ENCODE measurements at regions not wholly inside any gene's neighbourhood (a gene's known extent, or its start where the extent isn't known, plus 50 kb on each side); places are given as distances from the start of the nearest gene placed in this dataset.
A peak's percentile ranks its signal among the peaks of the same experiment; 100 is the strongest.
"Not testable (repeated sequence)": the region's sequence is repeated elsewhere in the genome, so short reads cannot be mapped to it uniquely, and the experiment has no call there.

- H3K36me3 ChIP-seq (ENCODE audit: control insufficient read depth in 2 of 2, insufficient read depth in 2 of 2, low read length in 2 of 2) = no peaks in the 10 kb centered on the region
- H3K4me3 ChIP-seq (ENCODE audit: low read length in 2 of 2) = no peak overlapping the region
- no peak overlapping the region for H3K9ac ChIP-seq (ENCODE audit: low read length in 2 of 2)
- H3K27ac ChIP-seq (ENCODE audit: low read length) = no peak overlapping the region
- no peaks in the 10 kb centered on the region for H3K9me3 ChIP-seq (ENCODE audit: control insufficient read depth in 2 of 2, low read length in 2 of 2)
- peaks cover 10% of the 10 kb centered on the region for H3K4me1 ChIP-seq (ENCODE audit: control insufficient read depth, insufficient read depth, low read length)
- peaks cover 0 to 5% of the 10 kb centered on the region in 2 donors for H3K27me3 ChIP-seq (ENCODE audit: control insufficient read depth in 1 of 2, insufficient read depth in 2 of 2, low read length in 2 of 2)
Observed at GRCh38 chr9:124084087-124084486, 72.5 kb downstream of the LHX2 start.

GRCh38 chr9:124087226-124087625 lies 75.7 kb downstream of the LHX2 start:
- H3K27me3 ChIP-seq (ENCODE audit: control insufficient read depth in 1 of 2, insufficient read depth in 2 of 2, low read length in 2 of 2) = peaks cover 0 to 2% of the 10 kb centered on the region in 2 donors
- peaks cover 11% of the 10 kb centered on the region for H3K4me1 ChIP-seq (ENCODE audit: control insufficient read depth, insufficient read depth, low read length)
- H3K4me3 ChIP-seq (ENCODE audit: low read length in 2 of 2) = no peak overlapping the region
- H3K9ac ChIP-seq (ENCODE audit: low read length in 2 of 2) = no peak overlapping the region
- H3K27ac ChIP-seq (ENCODE audit: low read length) = no peak overlapping the region
- H3K36me3 ChIP-seq (ENCODE audit: control insufficient read depth in 2 of 2, insufficient read depth in 2 of 2, low read length in 2 of 2) = no peaks in the 10 kb centered on the region
- H3K9me3 ChIP-seq (ENCODE audit: control insufficient read depth in 2 of 2, low read length in 2 of 2) = no peaks in the 10 kb centered on the region

GRCh38 chr9:124088476-124088837 lies 76.9 kb downstream of the LHX2 start:
- peak overlapping the region in 1 of 2 donors; percentile 42 for H3K9ac ChIP-seq (ENCODE audit: low read length in 2 of 2)
- peaks cover under 1 to 2% of the 10 kb centered on the region in 2 donors for H3K27me3 ChIP-seq (ENCODE audit: control insufficient read depth in 1 of 2, insufficient read depth in 2 of 2, low read length in 2 of 2)
- H3K4me1 ChIP-seq (ENCODE audit: control insufficient read depth, insufficient read depth, low read length) = peaks cover 11% of the 10 kb centered on the region
- no peak overlapping the region for H3K27ac ChIP-seq (ENCODE audit: low read length)
- no peaks in the 10 kb centered on the region for H3K9me3 ChIP-seq (ENCODE audit: control insufficient read depth in 2 of 2, low read length in 2 of 2)
- no peaks in the 10 kb centered on the region for H3K36me3 ChIP-seq (ENCODE audit: control insufficient read depth in 2 of 2, insufficient read depth in 2 of 2, low read length in 2 of 2)
- peak overlapping the region; percentile 26 to 67 for H3K4me3 ChIP-seq (ENCODE audit: low read length in 2 of 2)

GRCh38 chr9:124089631-124090488 lies 78.3 kb downstream of the LHX2 start:
- not testable (repeated sequence) for H3K9ac ChIP-seq (ENCODE audit: low read length in 2 of 2); H3K4me3 ChIP-seq (ENCODE audit: low read length in 2 of 2); H3K27me3 ChIP-seq (ENCODE audit: control insufficient read depth in 1 of 2, insufficient read depth in 2 of 2, low read length in 2 of 2); H3K27ac ChIP-seq (ENCODE audit: low read length); H3K36me3 ChIP-seq (ENCODE audit: control insufficient read depth in 2 of 2, insufficient read depth in 2 of 2, low read length in 2 of 2); H3K9me3 ChIP-seq (ENCODE audit: control insufficient read depth in 2 of 2, low read length in 2 of 2)
- peaks cover 11% of the 10 kb centered on the region for H3K4me1 ChIP-seq (ENCODE audit: control insufficient read depth, insufficient read depth, low read length)

GRCh38 chr9:124098141-124098905 lies 86.8 kb downstream of the LHX2 start:
- no peak overlapping the region for H3K9ac ChIP-seq (ENCODE audit: low read length in 2 of 2)
- no peaks in the 10 kb centered on the region for H3K36me3 ChIP-seq (ENCODE audit: control insufficient read depth in 2 of 2, insufficient read depth in 2 of 2, low read length in 2 of 2)
- peaks cover 9 to 21% of the 10 kb centered on the region in 2 donors for H3K27me3 ChIP-seq (ENCODE audit: control insufficient read depth in 1 of 2, insufficient read depth in 2 of 2, low read length in 2 of 2)
- no peaks in the 10 kb centered on the region for H3K4me1 ChIP-seq (ENCODE audit: control insufficient read depth, insufficient read depth, low read length)
- H3K27ac ChIP-seq (ENCODE audit: low read length) = no peak overlapping the region
- no peaks in the 10 kb centered on the region for H3K9me3 ChIP-seq (ENCODE audit: control insufficient read depth in 2 of 2, low read length in 2 of 2)
- H3K4me3 ChIP-seq (ENCODE audit: low read length in 2 of 2) = no peak overlapping the region

GRCh38 chr9:124099860-124100259 lies 88.3 kb downstream of the LHX2 start:
- Histone ChIP-seq H3K9me3 (ENCODE audit: control insufficient read depth in 2 of 2, low read length in 2 of 2) (no peaks in the 10 kb centered on the region), H3K4me3 (ENCODE audit: low read length in 2 of 2) (no peak overlapping the region), H3K27me3 (ENCODE audit: control insufficient read depth in 1 of 2, insufficient read depth in 2 of 2, low read length in 2 of 2) (peaks cover 9 to 19% of the 10 kb centered on the region in 2 donors), H3K9ac (ENCODE audit: low read length in 2 of 2) (no peak overlapping the region), H3K4me1 (ENCODE audit: control insufficient read depth, insufficient read depth, low read length) (no peaks in the 10 kb centered on the region), H3K36me3 (ENCODE audit: control insufficient read depth in 2 of 2, insufficient read depth in 2 of 2, low read length in 2 of 2) (no peaks in the 10 kb centered on the region), H3K27ac (ENCODE audit: low read length) (no peak overlapping the region)

- no peaks in the 10 kb centered on the region for H3K4me1 ChIP-seq (ENCODE audit: control insufficient read depth, insufficient read depth, low read length)
- H3K36me3 ChIP-seq (ENCODE audit: control insufficient read depth in 2 of 2, insufficient read depth in 2 of 2, low read length in 2 of 2) = no peaks in the 10 kb centered on the region
- H3K27me3 ChIP-seq (ENCODE audit: control insufficient read depth in 1 of 2, insufficient read depth in 2 of 2, low read length in 2 of 2) = peaks cover 10 to 24% of the 10 kb centered on the region in 2 donors
- H3K9me3 ChIP-seq (ENCODE audit: control insufficient read depth in 2 of 2, low read length in 2 of 2) = no peaks in the 10 kb centered on the region
- H3K4me3 ChIP-seq (ENCODE audit: low read length in 2 of 2) = no peak overlapping the region
- H3K9ac ChIP-seq (ENCODE audit: low read length in 2 of 2) = no peak overlapping the region
- no peak overlapping the region for H3K27ac ChIP-seq (ENCODE audit: low read length)
Observed at GRCh38 chr9:124101215-124101968, 89.8 kb downstream of the LHX2 start.

GRCh38 chr9:124101969-124102345 lies 90.4 kb downstream of the LHX2 start:
- Histone ChIP-seq H3K27ac (ENCODE audit: low read length) (no peak overlapping the region), H3K4me3 (ENCODE audit: low read length in 2 of 2) (no peak overlapping the region), H3K9me3 (ENCODE audit: control insufficient read depth in 2 of 2, low read length in 2 of 2) (no peaks in the 10 kb centered on the region), H3K4me1 (ENCODE audit: control insufficient read depth, insufficient read depth, low read length) (no peaks in the 10 kb centered on the region), H3K9ac (ENCODE audit: low read length in 2 of 2) (no peak overlapping the region), H3K36me3 (ENCODE audit: control insufficient read depth in 2 of 2, insufficient read depth in 2 of 2, low read length in 2 of 2) (no peaks in the 10 kb centered on the region), H3K27me3 (ENCODE audit: control insufficient read depth in 1 of 2, insufficient read depth in 2 of 2, low read length in 2 of 2) (peaks cover 12 to 24% of the 10 kb centered on the region in 2 donors)

GRCh38 chr9:124102363-124102762 lies 90.8 kb downstream of the LHX2 start:
- Histone ChIP-seq H3K9ac (ENCODE audit: low read length in 2 of 2) (no peak overlapping the region), H3K27me3 (ENCODE audit: control insufficient read depth in 1 of 2, insufficient read depth in 2 of 2, low read length in 2 of 2) (peaks cover 12 to 27% of the 10 kb centered on the region in 2 donors), H3K27ac (ENCODE audit: low read length) (no peak overlapping the region)

GRCh38 chr9:124105266-124105665 lies 93.7 kb downstream of the LHX2 start:
- Histone ChIP-seq H3K4me3 (ENCODE audit: low read length in 2 of 2) (no peak overlapping the region), H3K9ac (ENCODE audit: low read length in 2 of 2) (no peak overlapping the region), H3K27me3 (ENCODE audit: control insufficient read depth in 1 of 2, insufficient read depth in 2 of 2, low read length in 2 of 2) (peaks cover 6 to 18% of the 10 kb centered on the region in 2 donors), H3K9me3 (ENCODE audit: control insufficient read depth in 2 of 2, low read length in 2 of 2) (no peaks in the 10 kb centered on the region), H3K27ac (ENCODE audit: low read length) (no peak overlapping the region), H3K4me1 (ENCODE audit: control insufficient read depth, insufficient read depth, low read length) (no peaks in the 10 kb centered on the region), H3K36me3 (ENCODE audit: control insufficient read depth in 2 of 2, insufficient read depth in 2 of 2, low read length in 2 of 2) (no peaks in the 10 kb centered on the region)

More at GRCh38 chr9:124102363-124102762, 90.8 kb downstream of the LHX2 start:
- Histone ChIP-seq H3K4me1 (ENCODE audit: control insufficient read depth, insufficient read depth, low read length) (no peaks in the 10 kb centered on the region), H3K36me3 (ENCODE audit: control insufficient read depth in 2 of 2, insufficient read depth in 2 of 2, low read length in 2 of 2) (no peaks in the 10 kb centered on the region), H3K4me3 (ENCODE audit: low read length in 2 of 2) (no peak overlapping the region), H3K9me3 (ENCODE audit: control insufficient read depth in 2 of 2, low read length in 2 of 2) (no peaks in the 10 kb centered on the region)
